ENCODE measurements at regions not wholly inside any gene's neighbourhood (a gene's known extent, or its start where the extent isn't known, plus 50 kb on each side); places are given as distances from the start of the nearest gene placed in this dataset.
A peak's percentile ranks its signal among the peaks of the same experiment; 100 is the strongest.

DNA sequence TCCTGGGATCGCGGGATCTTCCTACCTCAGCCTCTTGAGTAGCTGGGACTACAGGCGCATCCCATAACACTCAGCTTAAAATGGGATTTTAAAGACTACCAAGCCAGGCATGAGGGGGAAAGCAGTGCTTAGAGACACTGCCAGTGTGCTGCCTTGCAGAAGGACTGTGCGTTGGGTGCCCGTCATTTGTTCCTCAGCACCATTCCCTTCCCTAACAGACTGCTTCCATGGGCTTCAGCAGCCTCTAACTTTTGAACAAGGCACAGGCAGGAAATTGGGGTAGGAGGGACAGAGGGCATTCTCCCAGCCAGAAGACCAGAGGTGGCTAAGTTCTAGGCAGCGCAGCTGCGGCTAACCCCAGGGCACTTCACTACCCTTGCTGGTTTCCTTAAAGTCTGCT is 73.9 kb upstream of the USP24 start:
- no peak for DNase-seq (ENCODE audit: low spot score)

GRCh38 chr1:55288245-55288644 is 73.1 kb upstream of the USP24 start:
- DNase-seq (ENCODE audit: low spot score): no peak

GRCh38 chr1:55287723-55288122 is 72.6 kb upstream of the USP24 start:
- DNase-seq (ENCODE audit: low spot score): no peak

DNA sequence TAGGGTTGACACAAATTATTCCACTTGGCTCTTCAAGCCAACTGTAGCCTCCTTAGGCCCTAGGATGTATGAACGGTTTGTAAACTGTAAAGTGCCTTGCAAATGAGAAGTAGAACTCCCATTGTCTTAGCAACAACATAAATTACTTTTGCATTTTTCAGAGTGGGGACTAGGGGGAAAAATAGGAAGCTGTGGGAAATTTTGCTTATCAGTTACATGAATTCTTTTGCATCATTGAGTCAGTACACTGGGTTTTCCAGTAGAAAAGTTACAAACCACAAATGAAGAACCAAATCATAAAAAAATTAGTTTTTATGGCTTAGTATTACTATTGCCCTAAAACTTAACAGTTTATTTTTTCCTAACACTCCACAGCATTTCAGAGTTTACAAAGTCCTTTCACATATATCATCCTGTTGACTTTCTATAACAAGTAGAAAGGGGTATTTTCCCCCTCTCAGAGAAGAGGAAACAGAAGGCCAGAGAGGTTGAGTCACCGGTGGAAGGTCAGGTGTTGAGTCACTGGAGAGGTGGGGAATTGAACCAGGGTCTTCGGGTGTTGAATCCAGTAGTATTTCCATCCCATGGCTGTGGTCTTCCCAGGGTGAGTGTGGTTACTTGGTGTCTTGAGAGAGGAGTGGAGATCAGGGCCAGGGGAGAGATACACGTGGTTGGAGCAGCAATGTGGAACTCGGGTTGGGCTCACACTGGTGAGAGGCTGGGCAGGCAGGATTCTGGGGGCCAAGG is 71.9 kb upstream of the USP24 start:
- no peak for DNase-seq (ENCODE audit: low spot score)

- no peak for DNase-seq (ENCODE audit: low spot score)
Observed at GRCh38 chr1:55285834-55286233, 70.7 kb upstream of the USP24 start.

DNA sequence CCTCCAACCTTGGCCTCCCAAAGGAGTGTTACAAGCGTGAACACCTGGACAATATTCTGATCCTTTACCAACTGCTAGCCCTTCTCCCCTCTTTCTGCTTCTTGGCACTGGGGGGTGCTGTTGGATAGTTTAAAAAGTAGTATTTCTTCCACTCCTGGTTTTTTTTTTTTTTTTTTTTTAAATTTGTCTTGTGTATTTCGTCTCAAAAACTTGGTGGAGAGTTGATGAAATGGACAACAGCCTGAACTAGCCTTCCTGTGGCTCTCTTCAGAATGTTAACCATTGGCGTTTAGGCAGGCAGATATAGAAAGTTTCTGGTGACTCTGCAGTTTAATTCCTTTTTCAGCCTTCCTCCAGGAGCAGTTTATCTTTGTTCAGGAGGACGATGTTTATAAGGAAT is 69.7 kb upstream of the USP24 start:
- no peak for DNase-seq (ENCODE audit: low spot score)

GRCh38 chr1:55282058-55282457 is 66.9 kb upstream of the USP24 start:
- DNase-seq (ENCODE audit: low spot score): no peak

DNA sequence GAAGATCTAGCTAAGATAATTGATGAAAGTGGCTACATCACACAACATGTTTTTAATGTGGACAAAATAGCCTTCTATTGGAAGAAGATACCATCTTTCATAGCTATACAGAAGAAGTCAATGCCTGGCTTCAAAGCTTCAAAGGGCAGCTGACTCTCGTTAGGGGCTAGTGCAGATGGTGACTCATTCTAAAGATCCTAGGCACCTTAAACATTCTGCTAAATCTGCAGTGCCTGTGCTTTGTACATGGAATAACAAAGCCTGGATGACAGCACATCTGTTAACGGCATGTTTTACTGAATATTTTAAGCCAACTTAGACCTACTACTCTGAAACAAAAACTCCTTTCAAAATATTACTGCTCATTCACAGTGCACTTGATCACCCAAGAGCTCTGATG is 65.6 kb upstream of the USP24 start:
- DNase-seq (ENCODE audit: low spot score): no peak

DNA sequence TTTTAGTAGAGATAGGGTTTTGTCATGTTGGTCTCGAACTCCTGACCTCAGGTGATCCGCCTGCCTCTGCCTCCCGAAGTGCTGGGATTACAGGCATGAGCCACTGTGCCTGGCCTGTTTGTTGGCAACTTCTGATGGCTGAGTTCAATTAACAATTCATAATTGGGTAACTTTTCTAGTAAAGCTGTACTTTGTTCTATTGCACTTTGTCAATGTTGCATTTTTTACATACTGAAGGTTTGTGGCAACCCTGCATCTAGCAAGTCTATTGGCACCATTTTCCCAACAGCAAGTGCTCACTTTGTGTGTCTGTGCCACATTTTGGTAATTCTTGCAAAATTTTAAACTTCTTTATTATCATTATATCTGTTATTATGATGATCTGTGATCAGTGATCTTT is 64.5 kb upstream of the USP24 start:
- no peak for DNase-seq (ENCODE audit: low spot score)

- no peak for DNase-seq (ENCODE audit: low spot score)
Observed at GRCh38 chr1:55278378-55278777, 63.2 kb upstream of the USP24 start.

DNA sequence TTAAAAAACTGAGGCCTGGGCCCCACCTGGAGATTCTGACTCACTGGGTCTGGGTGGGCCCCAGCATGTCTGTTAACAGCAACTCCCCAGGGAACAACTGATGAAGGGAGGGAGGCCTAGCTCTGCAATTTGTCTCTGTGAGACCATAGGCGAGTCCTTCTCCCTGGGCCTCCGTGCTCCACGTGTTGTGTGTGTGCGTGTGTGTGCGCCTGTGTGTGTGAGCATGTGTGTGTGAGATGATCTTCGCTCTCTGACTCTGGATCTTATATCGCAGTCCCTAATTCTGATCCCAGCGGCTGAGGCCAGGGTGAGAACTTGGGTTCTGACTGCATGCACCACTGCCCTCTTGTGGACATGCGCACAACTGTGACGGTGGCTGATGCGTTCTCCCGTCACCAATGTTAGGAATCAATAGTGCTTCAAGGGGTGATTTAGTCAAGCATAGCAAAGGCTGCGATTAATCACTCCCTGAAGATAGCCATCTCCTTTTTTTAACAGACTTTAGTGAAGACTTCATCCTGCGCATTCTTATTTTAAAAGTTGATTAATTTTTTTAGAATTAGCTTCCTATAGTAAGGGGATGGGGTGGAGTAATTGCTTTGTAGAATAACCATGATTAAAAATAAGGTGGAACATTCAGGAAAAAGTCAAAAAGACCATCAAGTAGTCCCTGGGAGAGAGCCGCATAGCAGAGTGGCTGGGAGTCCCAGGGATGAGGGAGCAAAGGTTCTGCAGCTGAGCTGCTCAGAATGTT is 62.4 kb upstream of the USP24 start:
- DNase-seq (ENCODE audit: low spot score): peak; percentile 67

DNA sequence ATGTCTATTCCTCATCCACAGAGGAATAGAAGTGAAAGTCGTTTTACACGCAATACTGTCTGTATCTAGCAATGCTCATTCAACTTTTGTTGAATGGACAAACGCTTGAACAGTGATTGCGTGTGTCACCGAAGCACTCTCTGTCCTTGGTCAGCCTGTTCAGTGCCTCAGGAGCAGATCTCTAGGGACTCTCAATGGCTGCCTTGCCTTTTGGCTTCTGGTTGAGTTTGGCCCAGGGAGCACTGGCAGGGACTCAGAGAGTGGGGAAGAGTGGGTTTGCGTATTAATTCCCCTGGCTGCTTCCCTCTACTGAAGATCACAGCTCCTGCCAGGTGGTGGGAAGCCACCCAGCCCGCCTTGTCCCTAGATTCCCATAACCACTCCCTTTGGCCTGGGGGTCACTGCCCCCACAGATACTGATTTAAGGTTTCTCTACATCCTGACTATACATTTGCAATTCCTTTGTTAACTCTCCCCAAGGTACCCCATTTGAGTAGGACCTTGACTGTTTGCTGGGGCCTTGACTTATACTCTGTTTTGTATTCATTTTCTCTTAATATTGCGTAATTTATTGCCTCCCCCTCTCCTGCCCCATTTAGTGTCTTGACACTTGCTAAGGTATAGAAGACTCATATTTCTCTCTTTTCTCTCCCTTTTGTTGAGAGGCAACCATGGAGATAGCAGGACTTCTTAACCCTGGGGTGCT is 61.7 kb upstream of the USP24 start:
- DNase-seq (ENCODE audit: low spot score): no peak

- no peak for DNase-seq (ENCODE audit: low spot score)
Observed at GRCh38 chr1:55275941-55276341, 60.8 kb upstream of the USP24 start.

- no peak for DNase-seq (ENCODE audit: low spot score)
Observed at GRCh38 chr1:55275151-55275748, 60.1 kb upstream of the USP24 start.

DNA sequence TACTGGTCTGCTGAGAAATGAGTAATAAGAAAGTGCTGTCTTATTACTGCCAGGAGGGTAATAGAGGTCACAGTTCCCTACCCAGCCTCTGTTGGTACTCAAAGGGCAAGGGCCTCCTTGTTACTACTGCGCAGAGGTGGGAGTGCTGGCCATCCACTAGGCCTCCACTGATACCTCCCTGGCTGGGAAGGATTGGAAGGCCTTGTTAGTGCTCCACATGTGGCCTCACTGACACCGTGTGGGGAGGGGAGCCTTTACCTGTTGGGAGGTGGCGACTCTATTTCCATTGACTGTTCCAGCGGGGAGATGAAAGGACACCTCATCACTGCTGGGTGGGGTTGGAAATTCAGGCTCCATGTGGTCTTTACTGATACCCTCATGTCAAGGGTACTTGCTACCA is 57.8 kb upstream of the USP24 start:
- no peak for DNase-seq (ENCODE audit: low spot score)

Data from HuH-7.5 (cell line).